ENCODE measurements at regions not wholly inside any gene's neighbourhood (a gene's known extent, or its start where the extent isn't known, plus 50 kb on each side); places are given as distances from the start of the nearest gene placed in this dataset.

GRCh38 chr1:60419023-60419422 is 345.5 kb upstream of the C1orf87 start:
- no peak for DNase-seq

DNA sequence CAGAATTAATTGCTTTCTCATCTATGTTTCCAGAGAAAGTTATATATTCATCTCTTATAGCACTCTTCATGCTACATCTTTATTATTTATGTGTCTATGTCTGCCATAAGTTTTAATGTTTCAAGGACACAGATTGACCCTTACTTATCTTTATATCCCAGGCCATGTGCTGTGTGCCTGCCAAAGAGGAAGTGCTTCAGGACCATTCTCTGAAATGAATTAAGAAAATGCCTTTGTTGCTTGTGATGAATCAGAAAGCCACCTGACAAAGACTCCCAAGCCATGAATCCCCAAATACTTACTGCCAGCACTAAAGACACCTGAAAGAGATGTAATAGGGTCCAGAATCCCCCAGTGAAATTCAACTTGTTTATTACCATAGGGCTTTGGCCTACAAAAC is 342.1 kb upstream of the C1orf87 start:
- DNase-seq, result no peak

- DNase-seq, result no peak
Observed at GRCh38 chr1:60413091-60413490, 339.5 kb upstream of the C1orf87 start.

DNA sequence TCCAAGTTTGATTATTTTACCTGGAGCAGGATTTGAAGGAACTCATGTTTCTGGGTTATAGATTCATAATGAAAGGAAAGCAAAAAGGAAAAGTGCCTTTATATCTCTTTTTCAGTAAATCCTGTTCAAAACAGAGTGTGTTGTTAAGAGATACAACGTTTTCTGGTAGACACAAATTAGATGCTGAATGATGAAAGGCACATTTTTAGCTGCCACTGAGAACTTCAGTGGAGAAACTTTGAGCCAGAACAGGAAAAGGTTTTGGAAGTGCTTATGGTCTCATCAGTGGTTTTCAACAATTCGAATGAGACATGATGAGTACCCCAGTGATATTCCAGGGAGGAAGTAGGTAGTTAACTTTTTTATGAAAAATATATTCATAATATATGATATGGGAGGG is 338.0 kb upstream of the C1orf87 start:
- DNase-seq, result no peak

- no peak for DNase-seq
Observed at GRCh38 chr1:60402816-60403215, 329.2 kb upstream of the C1orf87 start.

DNA sequence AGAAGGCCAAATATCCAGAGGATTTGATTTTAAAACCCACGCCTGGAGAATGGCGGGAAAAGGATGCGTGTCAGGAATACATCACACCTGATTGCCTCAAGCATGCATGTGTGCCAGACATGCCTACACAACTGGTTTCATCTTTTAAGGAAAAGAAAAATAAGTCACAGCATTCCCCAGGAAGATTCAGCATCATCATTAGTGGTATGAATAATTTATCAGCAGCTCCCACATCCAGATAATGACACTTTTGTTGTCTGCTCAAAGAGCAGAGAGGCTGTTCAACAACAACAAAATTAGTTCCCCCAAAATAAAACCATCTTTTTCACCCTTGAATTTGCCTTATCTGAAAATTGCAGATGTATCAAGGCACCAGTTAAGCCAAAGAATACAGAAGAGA is 328.6 kb upstream of the C1orf87 start:
- no peak for DNase-seq

- no peak for DNase-seq
Observed at GRCh38 chr1:60394436-60394835, 320.9 kb upstream of the C1orf87 start.

- no peak for DNase-seq
Observed at GRCh38 chr1:60390593-60391282, 317.2 kb upstream of the C1orf87 start.

- DNase-seq, result peak; percentile 16 to 69
Observed at GRCh38 chr1:60388092-60388987, 314.8 kb upstream of the C1orf87 start.

GRCh38 chr1:60387175-60387574 is 313.6 kb upstream of the C1orf87 start:
- no peak for DNase-seq

DNA sequence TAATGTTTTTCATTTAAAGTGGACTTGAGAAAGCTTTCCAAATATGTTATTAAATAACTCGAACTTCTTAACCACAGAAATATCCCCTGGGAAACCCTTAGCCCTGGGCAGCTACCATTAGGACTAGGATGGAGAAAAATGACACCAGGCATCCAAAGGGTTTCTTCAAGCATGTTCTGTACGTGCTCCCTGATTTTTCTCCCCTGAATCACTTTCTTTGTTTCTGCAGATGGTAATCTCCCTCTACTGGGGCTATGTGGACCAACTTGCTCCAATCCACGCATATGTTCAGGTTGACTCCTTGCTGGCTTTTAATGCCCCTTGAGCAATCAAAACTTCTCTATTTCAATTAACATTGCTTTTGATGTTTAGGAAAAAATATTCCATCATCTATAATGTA is 312.7 kb upstream of the C1orf87 start:
- no peak for DNase-seq

- DNase-seq, result no peak
Observed at GRCh38 chr1:60376196-60376595, 302.6 kb upstream of the C1orf87 start.

GRCh38 chr1:60374537-60374936 is 301.0 kb upstream of the C1orf87 start:
- DNase-seq, result no peak

- DNase-seq, result no peak
Observed at GRCh38 chr1:60367532-60367931, 294.0 kb upstream of the C1orf87 start.

GRCh38 chr1:60359431-60359830 is 285.9 kb upstream of the C1orf87 start:
- no peak for DNase-seq

DNA sequence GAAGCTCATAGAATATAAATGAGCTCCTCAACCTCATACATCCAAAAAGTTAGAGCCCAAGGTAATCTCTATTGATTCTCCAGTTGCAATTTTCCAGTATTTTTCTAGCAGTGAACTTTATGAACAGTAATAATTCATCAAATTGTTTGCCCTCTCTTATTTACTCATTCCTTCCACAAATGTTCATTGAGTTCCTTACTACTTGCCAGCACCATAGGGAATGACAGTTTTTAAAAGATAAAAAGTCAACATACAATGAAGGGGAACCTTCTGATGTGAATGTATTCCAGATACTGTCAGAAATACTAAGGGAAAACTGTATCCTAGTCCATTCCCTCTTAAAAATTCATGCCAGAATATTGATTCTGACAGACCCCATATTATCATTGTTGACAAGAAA is 277.0 kb upstream of the C1orf87 start:
- DNase-seq, result no peak

GRCh38 chr1:60348884-60349283 is 275.3 kb upstream of the C1orf87 start:
- no peak for DNase-seq

GRCh38 chr1:60345621-60346020 is 272.1 kb upstream of the C1orf87 start:
- no peak for DNase-seq

DNA sequence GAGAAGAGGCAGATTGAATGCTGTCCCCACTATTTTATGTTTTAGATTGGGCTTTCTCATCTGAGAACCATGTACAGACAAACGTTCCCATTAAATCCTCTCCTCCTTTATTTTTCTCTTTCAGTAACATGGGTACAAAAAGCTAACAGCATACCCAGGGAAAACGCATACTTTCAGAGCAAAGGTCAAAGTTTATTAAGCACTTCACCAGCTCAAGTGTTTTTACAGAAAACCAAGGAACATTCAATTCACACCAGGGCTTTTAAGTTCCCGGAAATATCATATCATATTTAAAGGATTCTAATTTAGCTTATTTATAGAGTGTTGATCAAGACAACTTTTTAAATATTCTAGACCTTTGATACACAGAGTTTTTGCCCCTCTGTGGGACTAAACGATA is 271.5 kb upstream of the C1orf87 start:
- DNase-seq, result no peak

- no peak for DNase-seq
Observed at GRCh38 chr1:60343736-60344135, 270.2 kb upstream of the C1orf87 start.

GRCh38 chr1:60342569-60342968 is 269.0 kb upstream of the C1orf87 start:
- no peak for DNase-seq

DNA sequence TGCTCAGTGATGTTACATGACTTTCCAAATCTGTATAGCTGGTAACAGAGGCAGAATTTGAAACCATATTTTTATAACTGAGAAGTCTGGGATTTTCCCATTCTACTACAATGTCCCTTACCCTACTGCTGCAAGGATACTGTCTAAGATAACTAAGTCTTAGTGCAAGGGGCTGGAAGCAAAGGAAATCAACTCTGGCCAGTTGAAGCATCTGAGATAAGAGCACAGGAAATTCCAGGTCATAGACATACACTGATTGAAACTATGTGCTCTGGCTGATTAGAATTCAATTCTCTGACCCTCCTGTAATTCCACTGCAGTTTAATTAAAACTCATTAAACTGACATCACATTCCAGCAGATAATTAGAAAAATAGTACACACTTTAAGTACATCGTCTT is 267.7 kb upstream of the C1orf87 start:
- no peak for DNase-seq

- no peak for DNase-seq
Observed at GRCh38 chr1:60331647-60332046, 258.1 kb upstream of the C1orf87 start.

DNA sequence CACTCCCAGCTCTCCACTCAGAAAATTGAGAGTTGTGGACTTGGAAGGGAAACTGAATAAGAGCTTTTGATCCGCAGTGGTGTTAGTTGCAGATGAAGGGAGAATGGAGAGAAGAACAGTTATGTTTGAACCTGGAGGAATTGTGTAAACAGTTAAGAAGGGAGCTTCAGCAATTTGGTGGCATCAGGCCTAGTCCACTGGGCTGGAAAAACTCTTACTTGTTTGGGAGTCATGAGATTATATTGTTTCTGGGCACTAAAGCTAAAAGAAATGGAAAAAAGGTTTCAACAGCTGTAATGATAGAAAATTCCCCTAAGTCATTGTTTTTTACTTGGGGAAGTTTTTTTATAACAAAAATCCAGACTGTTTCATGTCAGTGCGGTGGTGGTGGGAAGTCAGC is 256.1 kb upstream of the C1orf87 start:
- DNase-seq, result no peak
